Esophagus muscularis mucosa (tissue), 4 donors: ENCODE measurements at regions not wholly inside any gene's neighbourhood (a gene's known extent, or its start where the extent isn't known, plus 50 kb on each side); places are given as distances from the start of the nearest gene placed in this dataset.

Experiments used
- DNase-seq: peaks from one replicate; pipeline ENCODE4 v3.0.0-alpha.2; 2017; ENCODE audit errors: extremely low spot score
- H3K27ac ChIP-seq, 4 donors: fragments of 200-600 bp; sonication (generic); replicated peaks in 1 of 4; 1 replicate in 3 of 4; 2 replicates in 1 of 4; pipeline ENCODE4 v1.5.1; 2016 to 2019; ENCODE audit warnings: mild to moderate bottlenecking in 1 of 4
- H3K27me3 ChIP-seq, 4 donors: fragments of 200-600 bp; sonication (generic); one replicate each; pipeline versions ENCODE4 v1.5.1 to v1.6.0; 2016 to 2019
- H3K36me3 ChIP-seq, 4 donors: fragments of 200-600 bp; sonication (generic); one replicate each; pipeline ENCODE4 v1.5.1; 2016 to 2019
- H3K4me1 ChIP-seq, 4 donors: fragments of 200-600 bp; sonication (generic); one replicate each; pipeline ENCODE4 v1.5.1; 2016 to 2019
- H3K4me3 ChIP-seq, 4 donors: fragments of 200-600 bp; sonication (generic); 1 replicate in 2 of 4; 2 replicates in 2 of 4; pipeline ENCODE4 v1.5.1; 2016 to 2019; ENCODE audit warnings: mild to moderate bottlenecking in 4 of 4, moderate library complexity in 1 of 4
- H3K9me3 ChIP-seq, 4 donors: fragments of 200-600 bp; sonication (generic); 1 replicate in 3 of 4; 2 replicates in 1 of 4; pipeline ENCODE4 v1.5.1; 2016 to 2019
- CTCF ChIP-seq, 3 experiments: fragments of 200-600 bp in 2 of 3; fragments of 450-650 bp in 1 of 3; sonication (generic) in 2 of 3; IDR thresholded peaks; one replicate each; pipeline ENCODE4 v1.5.1; 2017 to 2019; ENCODE audit warnings: antibody characterized with exemption in 3 of 3, mild to moderate bottlenecking in 2 of 3, moderate library complexity in 1 of 3
- EP300 ChIP-seq: sonication (generic); formaldehyde crosslinking; IDR thresholded peaks from one replicate; pipeline ENCODE4 v1.6.1; 2017; ENCODE audit warnings: antibody characterized with exemption
- POLR2A ChIP-seq: fragments of 450-650 bp; IDR thresholded peaks from one replicate; pipeline ENCODE4 v1.6.1; 2017; ENCODE audit warnings: antibody characterized with exemption, moderate library complexity, mild to moderate bottlenecking, low read depth
- POLR2AphosphoS5 ChIP-seq, 2 donors: sonication (generic); formaldehyde crosslinking; IDR thresholded peaks; one replicate each; pipeline ENCODE4 v1.6.1; 2017; ENCODE audit warnings: antibody characterized with exemption in 2 of 2
- WGBS: methylation state at CpG from one replicate; pipeline ENCODE4 v1.1.5; 2018; 5-methylcytosine and 5-hydroxymethylcytosine counted together
- intact Hi-C: fragments of 100-400 bp; cut with DNase I; formaldehyde crosslinking; loops from one replicate; pipeline ENCODE4 v1.15.1; 2023

GRCh38 chr7:41819645-41820044, 116.8 kb upstream of the INHBA start:
- WGBS, result 94% methylated on average over 1 of the region's 1 CpG
- DNase-seq, result no peak
- TF ChIP-seq POLR2AphosphoS5 (IDR thresholded peaks at IDR 0.05) (no peak), CTCF (IDR thresholded peaks at IDR 0.05) (no peak), EP300 (no peak), POLR2A (no peak)
- no peak overlapping the region for H3K4me3 ChIP-seq
- intact Hi-C loops, result no loop called here
- no peaks in the 10 kb centered on the region for H3K9me3 ChIP-seq
- H3K4me1 ChIP-seq, result peaks cover 0 to 5% (median 0%) of the 10 kb centered on the region in 4 donors
- no peaks in the 10 kb centered on the region for H3K27me3 ChIP-seq
- no peak overlapping the region for H3K27ac ChIP-seq
- no peaks in the 10 kb centered on the region for H3K36me3 ChIP-seq

DNA sequence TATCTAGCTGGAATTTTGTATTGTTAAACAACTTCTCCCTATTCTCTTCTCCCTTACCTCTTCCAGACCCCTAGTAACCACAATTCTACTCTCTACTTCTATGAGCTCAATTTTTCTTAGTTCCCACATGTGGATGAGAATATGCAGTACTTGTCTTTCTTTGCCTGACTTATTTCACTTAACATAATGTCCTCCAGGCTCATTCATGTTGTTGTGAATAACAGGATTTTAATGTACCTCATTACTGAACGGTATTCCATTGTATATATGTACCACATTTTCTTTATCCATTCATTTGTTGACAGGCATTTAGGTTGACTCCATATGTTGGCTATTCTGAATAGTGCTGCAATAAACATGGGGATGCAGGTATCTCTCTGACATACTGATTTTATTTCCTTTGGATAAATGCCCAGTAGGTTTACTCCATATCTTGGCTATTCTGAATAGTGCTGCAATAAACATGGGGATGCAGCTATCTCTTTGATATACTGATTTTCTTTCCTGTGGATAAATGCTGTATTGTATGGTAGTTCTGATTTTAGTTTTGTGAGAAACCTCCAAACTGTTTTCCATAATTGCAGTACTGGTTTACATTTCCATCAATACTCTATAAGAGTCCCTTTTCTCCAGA, 116.0 kb upstream of the INHBA start:
- no peaks in the 10 kb centered on the region for H3K27me3 ChIP-seq
- DNase-seq, result no peak
- H3K4me3 ChIP-seq, result no peak overlapping the region
- 75% methylated on average over 1 of the region's 1 CpG for WGBS
- H3K9me3 ChIP-seq, result no peaks in the 10 kb centered on the region
- H3K4me1 ChIP-seq, result peaks cover 0 to 5% (median 0%) of the 10 kb centered on the region in 4 donors
- intact Hi-C loops, result no loop called here
- H3K36me3 ChIP-seq, result no peaks in the 10 kb centered on the region
- H3K27ac ChIP-seq, result no peak overlapping the region
- no peak for TF ChIP-seq EP300
- TF ChIP-seq POLR2A, result no peak
- TF ChIP-seq CTCF (IDR thresholded peaks at IDR 0.05), result no peak

DNA sequence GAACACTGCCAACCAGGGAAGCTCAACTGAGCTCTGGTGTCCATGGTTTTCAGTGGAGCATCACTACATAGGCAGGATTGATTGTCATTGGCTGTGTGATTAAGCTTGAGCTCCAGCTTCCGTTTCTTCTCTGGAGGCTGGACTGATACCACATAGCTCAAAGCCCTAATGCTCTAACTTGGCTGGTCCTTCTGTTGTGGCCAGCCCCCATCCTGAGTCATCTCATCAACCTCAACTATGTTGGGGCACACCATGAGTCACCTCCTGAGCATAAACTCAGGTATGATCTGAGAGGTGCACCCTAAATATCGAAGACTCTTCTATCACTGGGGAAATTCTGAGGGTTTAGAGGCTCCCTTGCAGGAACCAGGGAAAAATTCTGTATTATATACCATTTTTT, 114.5 kb upstream of the INHBA start:
- TF ChIP-seq POLR2A (no peak), EP300 (no peak), POLR2AphosphoS5 (IDR thresholded peaks at IDR 0.05) (no peak), CTCF (IDR thresholded peaks at IDR 0.05) (no peak)
- WGBS, result 81% methylated on average over 2 of the region's 2 CpGs
- Histone ChIP-seq H3K27me3 (no peaks in the 10 kb centered on the region), H3K36me3 (no peaks in the 10 kb centered on the region), H3K4me3 (no peak overlapping the region), H3K27ac (no peak overlapping the region), H3K9me3 (no peaks in the 10 kb centered on the region), H3K4me1 (peaks cover 0 to 2% (median 0%) of the 10 kb centered on the region in 4 donors)
- no peak for DNase-seq
- intact Hi-C loops, result no loop called here

GRCh38 chr7:41816111-41816510, 113.2 kb upstream of the INHBA start:
- Histone ChIP-seq H3K9me3 (no peaks in the 10 kb centered on the region), H3K27ac (no peak overlapping the region), H3K4me1 (no peaks in the 10 kb centered on the region), H3K36me3 (no peaks in the 10 kb centered on the region), H3K27me3 (no peaks in the 10 kb centered on the region), H3K4me3 (no peak overlapping the region)
- no peak for TF ChIP-seq POLR2A
- no peak for TF ChIP-seq POLR2AphosphoS5 (IDR thresholded peaks at IDR 0.05)
- no peak for TF ChIP-seq CTCF (IDR thresholded peaks at IDR 0.05)
- TF ChIP-seq EP300, result no peak
- intact Hi-C loops, result no loop called here
- 77% methylated on average over 4 of the region's 4 CpGs for WGBS
- DNase-seq, result no peak

- TF ChIP-seq CTCF (IDR thresholded peaks at IDR 0.05), result no peak
- TF ChIP-seq EP300, result no peak
- TF ChIP-seq POLR2AphosphoS5 (IDR thresholded peaks at IDR 0.05), result no peak
- no peak for TF ChIP-seq POLR2A
- DNase-seq, result no peak
- intact Hi-C loops, result no loop called here
- 78% methylated on average over 4 of the region's 4 CpGs for WGBS
- H3K27me3 ChIP-seq, result no peaks in the 10 kb centered on the region
- no peak overlapping the region for H3K27ac ChIP-seq
- no peaks in the 10 kb centered on the region for H3K4me1 ChIP-seq
- H3K36me3 ChIP-seq, result no peaks in the 10 kb centered on the region
- H3K4me3 ChIP-seq, result no peak overlapping the region
- H3K9me3 ChIP-seq, result no peaks in the 10 kb centered on the region
Observed at GRCh38 chr7:41814888-41815287, 112.0 kb upstream of the INHBA start.
